Hindlimb muscle (tissue), 1 donor: ENCODE measurements at regions not wholly inside any gene's neighbourhood (a gene's known extent, or its start where the extent isn't known, plus 50 kb on each side); places are given as distances from the start of the nearest gene placed in this dataset.

Experiments
- DNase-seq: peaks from one replicate; pipeline ENCODE4 v3.0.0-alpha.2; 2013

- DNase-seq = no peak
Observed at GRCh38 chr12:123041042-123041531, 60.6 kb downstream of the ARL6IP4 start.

DNA sequence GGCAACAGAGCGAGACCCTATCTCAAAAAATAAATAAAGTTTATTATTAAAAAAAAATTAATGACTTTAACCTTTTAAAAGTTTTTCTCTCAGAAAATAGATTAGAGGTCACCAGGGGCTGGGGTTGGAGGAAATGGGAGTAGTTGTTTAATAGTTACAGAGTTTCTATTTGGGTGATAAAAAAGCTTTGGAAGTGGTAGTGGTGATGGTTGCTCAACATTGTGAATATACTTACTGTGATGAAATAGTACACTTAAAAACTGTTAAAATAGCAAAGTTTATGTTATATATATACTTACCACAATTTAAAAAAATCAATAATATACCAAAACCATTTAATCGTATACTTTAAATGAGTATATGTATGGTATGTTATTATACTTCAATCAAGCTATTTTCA lies 59.6 kb downstream of the ARL6IP4 start:
- no peak for DNase-seq

GRCh38 chr12:123038966-123039365 lies 58.5 kb downstream of the ARL6IP4 start:
- no peak for DNase-seq

DNA sequence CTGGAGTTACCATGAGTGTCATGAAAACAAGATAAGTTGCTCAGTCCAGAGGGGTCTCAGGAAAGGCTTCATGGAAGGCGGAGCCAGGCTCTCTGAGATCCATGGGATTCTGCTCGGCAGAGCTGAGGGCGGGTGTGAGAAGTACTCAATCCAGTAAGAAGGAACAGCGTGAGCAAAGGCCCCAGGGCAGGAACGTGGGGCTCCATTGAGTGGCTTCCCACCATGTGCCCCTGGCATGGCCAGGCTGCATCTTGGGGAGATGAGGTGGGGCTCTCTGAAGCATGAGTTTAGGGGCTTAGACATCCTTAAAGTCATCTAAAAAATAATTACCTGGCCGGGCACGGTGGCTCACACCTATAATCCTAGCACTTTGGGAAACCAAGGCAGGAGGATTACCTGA lies 58.0 kb downstream of the ARL6IP4 start:
- no peak for DNase-seq

GRCh38 chr12:123037791-123038190 lies 57.3 kb downstream of the ARL6IP4 start:
- DNase-seq = no peak

DNA sequence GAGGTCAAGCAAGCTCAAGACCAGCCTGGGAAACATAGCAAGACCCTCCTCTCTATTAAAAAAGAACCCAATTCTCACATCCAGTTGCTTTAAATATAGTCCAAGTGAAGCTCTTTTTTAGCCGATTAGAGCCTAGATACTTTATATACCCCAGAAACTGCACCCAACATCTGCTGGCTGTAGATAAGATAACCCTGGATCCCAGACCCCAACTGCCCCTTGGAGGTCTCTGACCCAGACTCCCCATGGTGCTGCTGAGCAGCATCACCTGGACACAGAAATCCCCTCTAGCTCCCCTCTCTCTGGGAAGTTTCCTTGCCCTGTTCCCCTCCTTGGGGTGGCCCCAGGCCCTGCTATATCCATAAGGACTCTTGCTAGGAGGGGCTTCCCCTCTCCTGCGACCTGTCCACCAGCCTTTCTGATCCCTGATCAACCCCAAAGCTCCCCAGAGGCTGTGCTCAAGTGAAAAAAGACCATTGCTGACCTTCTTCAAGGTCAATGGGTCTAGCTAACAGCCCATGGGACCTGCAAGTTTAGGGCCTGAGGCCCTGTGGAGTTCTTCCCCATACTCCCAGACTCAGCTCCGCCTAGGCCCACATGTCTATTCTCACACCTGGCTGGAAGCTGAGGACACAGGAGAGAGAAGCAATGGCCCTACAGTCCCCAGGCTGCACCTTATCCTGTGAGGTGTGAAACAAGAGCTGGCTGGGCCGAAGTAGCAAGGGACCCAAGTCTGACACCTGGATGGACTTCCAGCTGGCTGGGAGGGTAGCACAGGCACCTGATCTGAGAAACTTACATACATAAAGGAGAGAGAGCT lies 56.2 kb downstream of the ARL6IP4 start:
- no peak for DNase-seq

GRCh38 chr12:123035841-123036240 lies 55.4 kb downstream of the ARL6IP4 start:
- DNase-seq = no peak

GRCh38 chr12:123034865-123035264 lies 54.4 kb downstream of the ARL6IP4 start:
- no peak for DNase-seq

GRCh38 chr12:123034022-123034541 lies 53.6 kb downstream of the ARL6IP4 start:
- DNase-seq = no peak

DNA sequence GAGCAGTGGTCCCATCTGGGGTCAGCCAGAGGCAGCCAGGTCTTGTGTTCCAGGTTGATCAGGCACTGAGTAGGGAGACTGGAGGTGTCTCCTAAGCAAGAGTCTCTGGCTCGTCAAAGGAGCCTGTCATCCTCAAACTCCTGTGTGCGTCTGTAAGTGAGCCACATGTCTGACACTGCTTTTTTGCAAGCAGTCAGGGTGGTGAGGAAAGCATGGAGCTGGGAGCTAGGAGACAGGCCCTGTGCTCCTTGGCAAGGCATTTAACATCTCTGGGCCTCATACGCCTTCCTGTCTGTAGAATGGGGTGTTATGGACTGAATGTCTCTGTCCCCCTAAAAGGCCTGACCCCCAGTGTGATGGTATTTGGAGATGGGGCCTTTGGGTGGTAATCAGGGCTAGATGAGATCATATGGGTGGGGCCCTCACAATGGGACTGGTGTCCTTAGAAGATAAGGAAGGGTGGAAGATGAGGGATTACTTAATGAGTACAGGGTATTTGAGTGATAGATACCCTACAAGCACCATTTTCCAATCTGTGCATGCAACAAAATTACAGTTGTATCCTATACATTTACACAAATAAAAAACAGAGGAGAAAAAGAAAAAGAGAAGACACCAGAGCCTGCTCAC lies 53.0 kb downstream of the ARL6IP4 start:
- DNase-seq = no peak

GRCh38 chr12:123032736-123033391 lies 52.4 kb downstream of the ARL6IP4 start:
- DNase-seq = no peak
